PC-9 (cell line): ENCODE measurements at regions not wholly inside any gene's neighbourhood (a gene's known extent, or its start where the extent isn't known, plus 50 kb on each side); places are given as distances from the start of the nearest gene placed in this dataset.

Source experiments
- BruUV-seq: library from RNA; stranded (reverse); fragments of 400-500 nt; replicated peaks from 2 replicates; lab custom pipeline; 2021; lab: Mats Ljungman, UMichigan
- CTCF ChIA-PET: fragments of 300-600 bp; sonication (Branson Sonifier 250); formaldehyde crosslinking; loops from one replicate; lab custom pipeline; 2022; ENCODE audit warnings: antibody characterized with exemption; lab: Charles Lee
- POLR2A ChIA-PET: fragments of 300-600 bp; sonication (Branson Sonifier 250); formaldehyde crosslinking; loops from one replicate; lab custom pipeline; 2022; ENCODE audit warnings: antibody characterized with exemption; ENCODE audit not compliant: unreplicated experiment; lab: Charles Lee
- DNase-seq, 2 experiments: peaks; one replicate each; pipeline versions ENCODE4 v3.0.0 to v3.0.0-alpha.2; 2015 to 2022; ENCODE audit warnings: mixed read lengths in 1 of 2
- H2AFZ ChIP-seq: fragments of 200-600 bp; sonication (generic); 2 replicates; pipeline ENCODE4 v1.8.1; 2017; ENCODE audit warnings: antibody characterized with exemption
- H3F3A ChIP-seq: fragments of 200-600 bp; sonication (generic); 2 replicates; pipeline ENCODE4 v1.8.1; 2017; ENCODE audit warnings: antibody characterized with exemption, mild to moderate bottlenecking, low read depth; ENCODE audit not compliant: insufficient read depth
- H3K27ac ChIP-seq: fragments of 200-600 bp; sonication (generic); 2 replicates; pipeline ENCODE4 v1.6.1; 2016; ENCODE audit warnings: mixed run types
- H3K27me3 ChIP-seq: fragments of 200-600 bp; sonication (generic); 2 replicates; pipeline ENCODE4 v1.6.1; 2016; ENCODE audit warnings: low read depth, mixed run types; ENCODE audit not compliant: insufficient read depth
- H3K36me3 ChIP-seq: fragments of 200-600 bp; sonication (generic); 2 replicates; pipeline ENCODE4 v1.6.1; 2016; ENCODE audit warnings: low read depth, mixed run types
- H3K4me1 ChIP-seq: fragments of 200-600 bp; sonication (generic); replicated peaks from 2 replicates; pipeline ENCODE4 v1.6.1; 2016; ENCODE audit warnings: mixed run types; ENCODE audit not compliant: insufficient read depth
- H3K4me2 ChIP-seq: fragments of 200-600 bp; sonication (generic); 2 replicates; pipeline ENCODE4 v1.6.1; 2017; ENCODE audit warnings: mixed run types
- H3K4me3 ChIP-seq: fragments of 200-600 bp; sonication (generic); 2 replicates; pipeline ENCODE4 v1.6.1; 2016; ENCODE audit warnings: mixed run types
- H3K79me2 ChIP-seq: fragments of 200-600 bp; sonication (generic); 2 replicates; pipeline ENCODE4 v1.6.1; 2017; ENCODE audit warnings: low read depth, mixed run types
- H3K9me2 ChIP-seq: fragments of 200-600 bp; sonication (generic); 2 replicates; pipeline ENCODE4 v1.8.1; 2017; ENCODE audit warnings: mild to moderate bottlenecking; ENCODE audit not compliant: insufficient read depth
- H3K9me3 ChIP-seq: fragments of 200-600 bp; sonication (generic); 2 replicates; pipeline ENCODE4 v1.8.1; 2016; ENCODE audit warnings: low read depth; ENCODE audit not compliant: insufficient read depth
- H4K20me1 ChIP-seq: fragments of 200-600 bp; sonication (generic); 2 replicates; pipeline ENCODE4 v1.8.1; 2017; ENCODE audit not compliant: insufficient read depth
- EZH2 ChIP-seq: fragments of 200-600 bp; sonication (generic); IDR thresholded peaks from 2 replicates; pipeline ENCODE4 v1.8.0; 2017; ENCODE audit warnings: antibody characterized with exemption, low read depth
- intact Hi-C: fragments of 100-400 bp; cut with micrococcal nuclease; formaldehyde crosslinking; loops from one replicate; pipeline ENCODE4 v1.10.0; 2022; ENCODE audit not compliant: unreplicated experiment
- TF ChIP-seq, protein P1 (sequence below): fragments of 200-600 bp; sonication (generic); conservative IDR thresholded peaks from 2 replicates; pipeline ENCODE4 v1.6.1; 2017; ENCODE audit warnings: mixed run types, antibody characterized with exemption, mild to moderate bottlenecking, moderate library complexity

DNA sequence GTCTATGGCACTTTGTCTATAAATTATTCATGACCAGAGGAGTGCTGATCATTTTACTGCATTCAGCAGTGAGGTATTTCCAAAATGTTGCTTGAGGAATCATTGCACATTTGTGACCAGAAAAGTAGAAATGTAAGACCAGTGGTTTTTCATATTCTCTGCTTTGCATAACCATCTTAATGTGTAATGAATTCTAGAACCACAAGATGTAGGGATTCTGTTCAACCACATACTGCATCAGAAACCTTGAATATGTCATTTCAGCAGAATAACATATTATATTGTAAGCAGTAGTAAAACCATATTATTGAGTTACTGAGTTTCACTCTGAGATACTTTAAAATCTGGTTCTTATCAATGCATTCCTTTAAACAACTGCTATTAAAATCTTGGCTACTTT lies 1243.4 kb downstream of the MAT2B start:
- Histone ChIP-seq H3K27me3 (no peaks in the 10 kb centered on the region), H3K36me3 (no peaks in the 10 kb centered on the region), H3K4me3 (no peak overlapping the region), H2AFZ (no peak overlapping the region), H3K9me3 (no peaks in the 10 kb centered on the region), H3K79me2 (no peaks in the 10 kb centered on the region), H3F3A (no peaks in the 10 kb centered on the region), H3K9me2 (no peaks in the 10 kb centered on the region), H3K4me2 (no peak overlapping the region), H3K27ac (no peak overlapping the region), H3K4me1 (no peaks in the 10 kb centered on the region), H4K20me1 (no peaks in the 10 kb centered on the region; the same call in 1 of the 2 replicates)
- ChIA-PET CTCF (no interaction called here), POLR2A (no interaction called here)
- TF ChIP-seq, protein P1, sequence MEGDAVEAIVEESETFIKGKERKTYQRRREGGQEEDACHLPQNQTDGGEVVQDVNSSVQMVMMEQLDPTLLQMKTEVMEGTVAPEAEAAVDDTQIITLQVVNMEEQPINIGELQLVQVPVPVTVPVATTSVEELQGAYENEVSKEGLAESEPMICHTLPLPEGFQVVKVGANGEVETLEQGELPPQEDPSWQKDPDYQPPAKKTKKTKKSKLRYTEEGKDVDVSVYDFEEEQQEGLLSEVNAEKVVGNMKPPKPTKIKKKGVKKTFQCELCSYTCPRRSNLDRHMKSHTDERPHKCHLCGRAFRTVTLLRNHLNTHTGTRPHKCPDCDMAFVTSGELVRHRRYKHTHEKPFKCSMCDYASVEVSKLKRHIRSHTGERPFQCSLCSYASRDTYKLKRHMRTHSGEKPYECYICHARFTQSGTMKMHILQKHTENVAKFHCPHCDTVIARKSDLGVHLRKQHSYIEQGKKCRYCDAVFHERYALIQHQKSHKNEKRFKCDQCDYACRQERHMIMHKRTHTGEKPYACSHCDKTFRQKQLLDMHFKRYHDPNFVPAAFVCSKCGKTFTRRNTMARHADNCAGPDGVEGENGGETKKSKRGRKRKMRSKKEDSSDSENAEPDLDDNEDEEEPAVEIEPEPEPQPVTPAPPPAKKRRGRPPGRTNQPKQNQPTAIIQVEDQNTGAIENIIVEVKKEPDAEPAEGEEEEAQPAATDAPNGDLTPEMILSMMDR: no peak
- no peak for TF ChIP-seq EZH2
- no peak for DNase-seq
- BruUV-seq: no TSS peak
- intact Hi-C loops: no loop called here

DNA sequence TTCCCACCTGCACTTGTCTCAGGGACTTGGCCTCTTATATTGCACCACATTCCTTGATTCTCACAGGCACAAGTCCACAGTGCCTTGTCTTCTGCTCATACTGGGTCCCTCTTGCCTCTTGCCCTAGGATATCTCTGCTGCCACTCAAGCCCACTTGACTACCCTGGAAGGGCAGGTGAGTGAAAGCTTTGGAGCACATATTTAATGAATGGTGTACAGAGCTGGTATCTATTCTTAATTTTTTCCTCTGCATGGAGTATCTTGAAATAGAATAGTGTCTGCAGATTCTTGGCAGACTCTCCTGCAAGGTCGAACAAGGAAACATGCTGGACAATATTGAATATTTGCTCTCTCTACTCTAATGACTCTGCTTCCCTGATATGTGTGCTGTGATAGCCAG lies 1248.0 kb downstream of the MAT2B start:
- CTCF ChIA-PET: no interaction called here
- no peak overlapping the region for H3K4me2 ChIP-seq
- H3K79me2 ChIP-seq: no peaks in the 10 kb centered on the region
- H3K4me3 ChIP-seq: no peak overlapping the region
- no peak for DNase-seq
- no peak overlapping the region for H3K27ac ChIP-seq
- no peak overlapping the region for H2AFZ ChIP-seq
- H3K9me2 ChIP-seq: no peaks in the 10 kb centered on the region
- no peak for TF ChIP-seq EZH2
- TF ChIP-seq, protein P1: no peak
- H3K36me3 ChIP-seq: no peaks in the 10 kb centered on the region
- intact Hi-C loops: no loop called here
- peaks cover 3% of the 10 kb centered on the region; the same call in 1 of the 2 replicates for H3K27me3 ChIP-seq
- H3K9me3 ChIP-seq: no peaks in the 10 kb centered on the region
- no peaks in the 10 kb centered on the region for H4K20me1 ChIP-seq
- H3F3A ChIP-seq: no peaks in the 10 kb centered on the region
- POLR2A ChIA-PET: no interaction called here
- no peaks in the 10 kb centered on the region for H3K4me1 ChIP-seq
- no TSS peak for BruUV-seq

DNA sequence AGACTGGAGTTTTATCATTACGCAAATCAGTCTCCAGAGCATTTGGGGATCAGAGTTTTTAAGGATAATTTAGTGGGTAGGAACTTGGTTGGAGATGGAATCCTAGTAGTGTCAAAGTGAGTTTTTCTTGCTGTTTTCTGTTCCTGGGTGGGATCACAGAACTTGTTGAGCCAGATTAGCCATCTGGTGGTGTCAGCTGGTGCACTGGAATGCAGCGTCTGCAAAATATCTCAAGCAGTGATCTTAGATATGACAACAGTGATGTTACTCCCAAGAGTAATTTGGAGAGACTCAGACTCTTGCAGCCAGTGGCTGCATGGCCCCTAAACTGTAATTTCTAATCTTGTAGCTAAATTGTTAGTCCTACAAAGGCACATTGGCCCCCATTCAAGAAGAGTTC lies 1257.8 kb downstream of the MAT2B start:
- no peaks in the 10 kb centered on the region for H3K36me3 ChIP-seq
- H3K27ac ChIP-seq: no peak overlapping the region
- no peak for DNase-seq
- H3K4me3 ChIP-seq: no peak overlapping the region
- no TSS peak for BruUV-seq
- no peak overlapping the region for H2AFZ ChIP-seq
- no peaks in the 10 kb centered on the region for H3K79me2 ChIP-seq
- no peaks in the 10 kb centered on the region for H3K9me3 ChIP-seq
- H3K4me1 ChIP-seq: no peaks in the 10 kb centered on the region
- ChIA-PET POLR2A (no interaction called here), CTCF (no interaction called here)
- H4K20me1 ChIP-seq: no peaks in the 10 kb centered on the region
- no peak for TF ChIP-seq EZH2
- TF ChIP-seq, protein P1: no peak
- H3K9me2 ChIP-seq: no peaks in the 10 kb centered on the region
- H3K27me3 ChIP-seq: no peaks in the 10 kb centered on the region
- H3K4me2 ChIP-seq: no peak overlapping the region
- no peaks in the 10 kb centered on the region for H3F3A ChIP-seq
- intact Hi-C loops: no loop called here
